CD14-positive monocyte (primary cell): ENCODE measurements at regions not wholly inside any gene's neighbourhood (a gene's known extent, or its start where the extent isn't known, plus 50 kb on each side); places are given as distances from the start of the nearest gene placed in this dataset.

Source experiments
- DNase-seq, 3 donors: peaks; one replicate each; pipeline ENCODE4 v3.0.0-alpha.2; 2011 to 2022
- H2AFZ ChIP-seq: 2 replicates; pipeline ENCODE4 v1.6.0; 2012; ENCODE audit warnings: mild to moderate bottlenecking, low read depth, low read length, inconsistent platforms; ENCODE audit not compliant: insufficient read depth, poor library complexity, severe bottlenecking
- H3K27ac ChIP-seq, 2 donors: 1 replicate in 1 of 2; 2 replicates in 1 of 2; pipeline ENCODE4 v1.5.1; 2012 to 2013; ENCODE audit warnings: low read length in 2 of 2, control low read depth in 1 of 2, inconsistent platforms in 1 of 2, low read depth in 1 of 2, mild to moderate bottlenecking in 1 of 2
- H3K27me3 ChIP-seq, 2 donors: one replicate each; pipeline versions ENCODE4 v1.6.0 to v1.6.1; 2011 to 2013; ENCODE audit warnings: low read length in 2 of 2; ENCODE audit not compliant: control insufficient read depth in 2 of 2, insufficient read depth in 2 of 2
- H3K36me3 ChIP-seq, 2 donors: replicated peaks in 1 of 2; 1 replicate in 1 of 2; 2 replicates in 1 of 2; pipeline versions ENCODE4 v1.5.1 to v1.6.1; 2012 to 2013; ENCODE audit warnings: low read length in 2 of 2, control low read depth in 1 of 2, inconsistent platforms in 1 of 2, mild to moderate bottlenecking in 1 of 2; ENCODE audit not compliant: insufficient read depth in 2 of 2, control insufficient read depth in 1 of 2
- H3K4me1 ChIP-seq, 2 donors: 1 replicate in 1 of 2; 2 replicates in 1 of 2; pipeline versions ENCODE4 v1.5.1 to v1.6.1; 2012 to 2013; ENCODE audit warnings: low read length in 2 of 2, control low read depth in 1 of 2, inconsistent platforms in 1 of 2, mild to moderate bottlenecking in 1 of 2, moderate library complexity in 1 of 2; ENCODE audit not compliant: insufficient read depth in 2 of 2, control insufficient read depth in 1 of 2
- H3K4me2 ChIP-seq: replicated peaks from 2 replicates; pipeline ENCODE3; 2012; ENCODE audit warnings: low read length, moderate library complexity, mild to moderate bottlenecking; ENCODE audit not compliant: poor library complexity, severe bottlenecking; ENCODE audit errors: extremely low read depth
- H3K4me3 ChIP-seq, 3 experiments: fragments of 200-600 bp in 1 of 3; sonication (generic) in 1 of 3; replicated peaks in 1 of 3; 1 replicate in 2 of 3; 2 replicates in 1 of 3; pipeline ENCODE4 v1.5.1; 2011 to 2013; ENCODE audit warnings: low read length in 3 of 3, mild to moderate bottlenecking in 3 of 3, control low read depth in 2 of 3, low read depth in 2 of 3, inconsistent platforms in 1 of 3, moderate library complexity in 1 of 3
- H3K79me2 ChIP-seq: 2 replicates; pipeline ENCODE4 v1.6.0; 2012; ENCODE audit warnings: mild to moderate bottlenecking, control low read depth, inconsistent platforms, low read length, moderate library complexity; ENCODE audit not compliant: insufficient read depth
- H3K9ac ChIP-seq: 2 replicates; pipeline ENCODE4 v1.6.0; 2017; ENCODE audit warnings: low read length, mild to moderate bottlenecking; ENCODE audit not compliant: insufficient read depth, poor library complexity, severe bottlenecking
- H3K9me3 ChIP-seq, 2 donors: replicated peaks in 1 of 2; 1 replicate in 1 of 2; 2 replicates in 1 of 2; pipeline versions ENCODE4 v1.5.1 to v1.6.1; 2012 to 2013; ENCODE audit warnings: low read length in 2 of 2, control low read depth in 1 of 2; ENCODE audit not compliant: control insufficient read depth in 1 of 2, insufficient read depth in 1 of 2
- H4K20me1 ChIP-seq: 2 replicates; pipeline ENCODE4 v1.6.0; 2012; ENCODE audit warnings: mild to moderate bottlenecking, low read length, control low read depth, moderate library complexity; ENCODE audit not compliant: insufficient read depth
- H3K27ac Mint-ChIP-seq, 7 donors: one replicate each; pipeline ENCODE4 v1.8.0; 2020; ENCODE audit warnings: mild to moderate bottlenecking in 7 of 7, mixed read lengths in 7 of 7, moderate library complexity in 6 of 7, inconsistent platforms in 2 of 7
- H3K27me3 Mint-ChIP-seq, 3 donors: one replicate each; pipeline ENCODE4 v1.8.0; 2021 to 2022; ENCODE audit warnings: low read depth in 3 of 3, mild to moderate bottlenecking in 3 of 3, mixed read lengths in 3 of 3, moderate library complexity in 3 of 3, inconsistent platforms in 1 of 3
- H3K36me3 Mint-ChIP-seq, 2 donors: one replicate each; pipeline ENCODE4 v1.8.0; 2020; ENCODE audit warnings: mixed read lengths in 2 of 2, inconsistent platforms in 1 of 2, mild to moderate bottlenecking in 1 of 2
- H3K4me1 Mint-ChIP-seq: one replicate; pipeline ENCODE4 v1.8.0; 2020; ENCODE audit warnings: mild to moderate bottlenecking, mixed read lengths
- H3K4me3 Mint-ChIP-seq, 2 donors: one replicate each; pipeline ENCODE4 v1.8.0; 2020; ENCODE audit warnings: mild to moderate bottlenecking in 2 of 2, mixed read lengths in 2 of 2, moderate library complexity in 1 of 2
- H3K9me3 Mint-ChIP-seq, 7 donors: one replicate each; pipeline ENCODE4 v1.8.0; 2020 to 2022; ENCODE audit warnings: mixed read lengths in 7 of 7, mild to moderate bottlenecking in 6 of 7, moderate library complexity in 6 of 7, inconsistent platforms in 2 of 7
- CTCF ChIP-seq: fragments of 200-600 bp; IDR thresholded peaks from one replicate; pipeline ENCODE4 v1.8.0; 2022; ENCODE audit warnings: antibody characterized with exemption, mild to moderate bottlenecking
- WGBS: methylation state at CpG from one replicate; pipeline ENCODE4 v1.1.5; 2013; ENCODE audit warnings: missing lambda C conversion rate; ENCODE audit not compliant: insufficient coverage; 5-methylcytosine and 5-hydroxymethylcytosine counted together
- intact Hi-C, 2 donors: fragments of 100-400 bp; cut with micrococcal nuclease; formaldehyde crosslinking; loops; one replicate each; pipeline versions ENCODE4 v1.15.0 to v1.15.1; 2023

- Histone ChIP-seq H3K9me3 (no peaks in the 10 kb centered on the region), H3K79me2 (no peaks in the 10 kb centered on the region), H3K27ac (no peak overlapping the region), H4K20me1 (no peaks in the 10 kb centered on the region), H2AFZ (no peak overlapping the region), H3K9ac (no peak overlapping the region), H3K4me1 (no peaks in the 10 kb centered on the region), H3K36me3 (no peaks in the 10 kb centered on the region), H3K4me3 (no peak overlapping the region), H3K4me2 (no peak overlapping the region), H3K27me3 (no peaks in the 10 kb centered on the region)
- no peak for DNase-seq
- intact Hi-C loops: no loop called here
- Mint-ChIP-seq H3K27me3 (no peaks in the 10 kb centered on the region), H3K27ac (no peak overlapping the region), H3K9me3 (peaks cover 0 to 4% (median 0%) of the 10 kb centered on the region in 7 donors), H3K36me3 (no peaks in the 10 kb centered on the region), H3K4me3 (no peak overlapping the region), H3K4me1 (no peaks in the 10 kb centered on the region)
- 92% methylated on average over 2 of the region's 5 CpGs for WGBS
- no peak for TF ChIP-seq CTCF
These were observed 467.0 kb upstream of the AKR1E2 start for GRCh38 chr10:4359003-4359402.

- Mint-ChIP-seq H3K4me1 (no peaks in the 10 kb centered on the region), H3K36me3 (no peaks in the 10 kb centered on the region), H3K27ac (no peak overlapping the region), H3K27me3 (no peaks in the 10 kb centered on the region), H3K4me3 (no peak overlapping the region), H3K9me3 (peaks cover 0 to 4% (median 0%) of the 10 kb centered on the region in 7 donors)
- Histone ChIP-seq H3K4me1 (no peaks in the 10 kb centered on the region), H2AFZ (no peak overlapping the region), H3K79me2 (no peaks in the 10 kb centered on the region), H3K36me3 (no peaks in the 10 kb centered on the region), H3K27ac (no peak overlapping the region), H4K20me1 (no peaks in the 10 kb centered on the region), H3K4me2 (no peak overlapping the region), H3K9ac (no peak overlapping the region), H3K27me3 (no peaks in the 10 kb centered on the region), H3K9me3 (no peaks in the 10 kb centered on the region), H3K4me3 (no peak overlapping the region)
- no peak for DNase-seq
- intact Hi-C loops: no loop called here
- no peak for TF ChIP-seq CTCF
These were observed 468.1 kb upstream of the AKR1E2 start for GRCh38 chr10:4357911-4358310.
